GM12878 (cell line): ENCODE measurements at regions not wholly inside any gene's neighbourhood (a gene's known extent, or its start where the extent isn't known, plus 50 kb on each side); places are given as distances from the start of the nearest gene placed in this dataset.

ENCODE experiments used
- ATAC-seq: fragments of 200-7000 bp; cut with Tn5 transposase; 3 replicates; pipeline ENCODE4 v1.9.1; 2020; ENCODE audit warnings: mild to moderate bottlenecking, moderate library complexity
- BruUV-seq: library from RNA; stranded (reverse); fragments of 400-500 nt; replicated peaks from 2 replicates; lab custom pipeline; 2021; lab: Mats Ljungman, UMichigan
- CTCF ChIA-PET: fragments of 300-600 bp; sonication (Branson Sonifier 250); formaldehyde crosslinking; extraction: SDS; loops from one replicate; lab custom pipeline; 2021; ENCODE audit warnings: inconsistent platforms; lab: Yijun Ruan, JAX
- POLR2A ChIA-PET: fragments of 350-600 bp; formaldehyde crosslinking; extraction: SDS; loops from one replicate; lab custom pipeline; 2021; ENCODE audit warnings: inconsistent platforms; lab: Charles Lee
- RAD21 ChIA-PET: fragments of 300-600 bp; sonication (Branson Sonifier 250); formaldehyde crosslinking; loops from one replicate; lab custom pipeline; 2023; ENCODE audit warnings: antibody characterized with exemption; ENCODE audit not compliant: unreplicated experiment; lab: Charles Lee
- SMC1A ChIA-PET: fragments of 300-600 bp; sonication (Branson Sonifier 250); formaldehyde crosslinking; loops from one replicate; lab custom pipeline; 2023; ENCODE audit not compliant: unreplicated experiment, uncharacterized antibody; lab: Charles Lee
- DNase-seq: peaks from one replicate; pipeline ENCODE4 v3.0.0-alpha.2; 2011; ENCODE audit warnings: low read depth, low spot score
- FAIRE-seq: peaks from 3 replicates; lab custom pipeline; 2011; peaks lifted over from hg19 to GRCh38; lab: Jason Lieb, UNC
- H2AFZ ChIP-seq: 2 replicates; pipeline ENCODE4 v1.6.0; 2011; ENCODE audit warnings: low read depth, low read length, control low read depth; ENCODE audit not compliant: control insufficient read depth
- H3K27ac ChIP-seq: 2 replicates; pipeline ENCODE4 v1.5.1; 2011; ENCODE audit warnings: control low read depth; ENCODE audit not compliant: control insufficient read depth, insufficient read depth
- H3K27me3 ChIP-seq, 2 experiments: replicated peaks in 1 of 2; 2 replicates each; pipeline versions ENCODE4 v1.6.0 to v1.6.1; 2011; ENCODE audit warnings: low read length in 1 of 2; ENCODE audit not compliant: control insufficient read depth in 2 of 2, insufficient read depth in 2 of 2
- H3K36me3 ChIP-seq, 2 experiments: 2 replicates each; pipeline ENCODE4 v1.5.1; 2011; ENCODE audit warnings: low read length in 1 of 2; ENCODE audit not compliant: control insufficient read depth in 2 of 2, insufficient read depth in 2 of 2
- H3K4me1 ChIP-seq: 2 replicates; pipeline ENCODE4 v1.6.1; 2011; ENCODE audit warnings: mild to moderate bottlenecking, low read length, moderate library complexity, mixed read lengths; ENCODE audit not compliant: control insufficient read depth, insufficient read depth
- H3K4me2 ChIP-seq: 2 replicates; pipeline ENCODE4 v1.6.0; 2011; ENCODE audit warnings: control low read depth; ENCODE audit not compliant: control insufficient read depth, insufficient read depth
- H3K4me3 ChIP-seq: fragments of 200-600 bp; sonication (generic); 2 replicates; pipeline ENCODE4 v1.5.1; 2016
- H3K79me2 ChIP-seq: 2 replicates; pipeline ENCODE4 v1.6.0; 2011; ENCODE audit warnings: low read length; ENCODE audit not compliant: control insufficient read depth, insufficient read depth
- H3K9ac ChIP-seq: 2 replicates; pipeline ENCODE4 v1.8.0; 2011; ENCODE audit warnings: low read length, control low read depth, mixed read lengths; ENCODE audit not compliant: control insufficient read depth, insufficient read depth
- H3K9me3 ChIP-seq: replicated peaks from 3 replicates; pipeline ENCODE4 v1.5.1; 2011; ENCODE audit warnings: mild to moderate bottlenecking, low read length; ENCODE audit not compliant: control insufficient read depth, insufficient read depth
- H4K20me1 ChIP-seq: 2 replicates; pipeline ENCODE4 v1.6.0; 2011; ENCODE audit not compliant: control insufficient read depth, insufficient read depth
- BRCA1 ChIP-seq: IDR thresholded peaks from 2 replicates; pipeline ENCODE4 v1.6.1; 2011; ENCODE audit warnings: low read depth, low read length, improper control_type of control experiment
- CBX5 ChIP-seq: sonication (generic); IDR thresholded peaks from 2 replicates; pipeline ENCODE4 v1.6.1; 2016; ENCODE audit warnings: low read depth, moderate library complexity, mild to moderate bottlenecking, inconsistent platforms
- FOXM1 ChIP-seq: IDR thresholded peaks from 2 replicates; pipeline ENCODE4 v1.6.1; 2012; ENCODE audit warnings: low read depth, mild to moderate bottlenecking, inconsistent platforms, low read length, moderate library complexity
- HDAC2 ChIP-seq: fragments of 200-600 bp; sonication (generic); IDR thresholded peaks from 2 replicates; pipeline ENCODE4 v1.6.1; 2017
- KLF5 ChIP-seq: fragments of 450-650 bp; IDR thresholded peaks from 2 replicates; pipeline ENCODE4 v1.6.1; 2014; ENCODE audit warnings: mild to moderate bottlenecking; ENCODE audit not compliant: partially characterized antibody
- MXI1 ChIP-seq: fragments of 150-350 bp; IDR thresholded peaks from 2 replicates; pipeline ENCODE4 v1.6.1; 2011; ENCODE audit warnings: low read depth, mild to moderate bottlenecking, inconsistent platforms, low read length, improper control_type of control experiment
- RAD21 ChIP-seq: IDR thresholded peaks from 2 replicates; pipeline ENCODE4 v1.6.1; 2011; ENCODE audit warnings: mild to moderate bottlenecking, low read depth, low read length, moderate library complexity; ENCODE audit not compliant: insufficient read depth
- SP1 ChIP-seq: IDR thresholded peaks from one replicate; pipeline ENCODE4 v1.6.1; 2011; ENCODE audit warnings: low read depth, low read length
- SPI1 ChIP-seq: IDR thresholded peaks from 2 replicates; pipeline ENCODE4 v1.6.1; 2011; ENCODE audit warnings: low read depth, mild to moderate bottlenecking, low read length, moderate library complexity, borderline replicate concordance; ENCODE audit not compliant: insufficient read depth
- ZBED1 ChIP-seq: IDR thresholded peaks from 2 replicates; pipeline ENCODE4 v1.6.1; 2016; ENCODE audit warnings: borderline replicate concordance
- WGBS: methylation state at CpG from one replicate; pipeline ENCODE4 v1.1.6; 2016; ENCODE audit warnings: low lambda C conversion rate; ENCODE audit not compliant: insufficient replicate concordance, insufficient coverage; ENCODE audit errors: missing lambda C conversion rate; 5-methylcytosine and 5-hydroxymethylcytosine counted together
- in situ Hi-C: fragments of 300-500 bp; cut with MboI; formaldehyde crosslinking; loops from 9 replicates; pipeline ENCODE4 v1.14.3; 2018; ENCODE audit warnings: mixed read lengths
- intact Hi-C: fragments of 100-400 bp; cut with micrococcal nuclease; formaldehyde crosslinking; loops from one replicate; pipeline ENCODE4 v1.14.2; 2022; ENCODE audit not compliant: unreplicated experiment
- TF ChIP-seq, protein P1 (sequence below): fragments of 450-650 bp; IDR thresholded peaks from 2 replicates; pipeline ENCODE4 v1.6.1; 2017; ENCODE audit warnings: borderline replicate concordance
- TF ChIP-seq, protein P2 (sequence below): fragments of 450-650 bp; IDR thresholded peaks from 2 replicates; pipeline ENCODE4 v1.6.1; 2017; ENCODE audit warnings: low read depth, mild to moderate bottlenecking, moderate library complexity

DNA sequence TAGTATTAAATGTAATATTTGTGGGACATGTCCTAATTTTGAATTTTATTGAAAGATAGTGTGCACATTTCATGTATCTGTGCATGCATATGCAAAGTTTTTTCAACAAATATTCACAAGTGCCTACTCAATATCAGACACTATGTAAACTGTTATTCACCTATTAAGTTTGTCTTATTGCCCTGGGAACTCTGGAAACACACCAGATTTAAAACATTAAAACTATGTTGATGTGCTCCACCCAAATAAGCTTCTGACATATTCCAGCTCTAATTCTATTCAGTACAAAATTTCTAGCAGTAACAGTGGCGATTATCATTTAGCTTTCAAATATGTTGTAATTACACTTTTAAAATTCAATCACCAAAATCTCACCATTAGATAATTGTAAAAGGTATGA is 183.1 kb upstream of the TTC29 start:
- POLR2A ChIA-PET, result no interaction called here

More for the DNA sequence above, 183.1 kb upstream of the TTC29 start:
- 8% methylated on average over 1 of the region's 1 CpG for WGBS
- no peaks in the 10 kb centered on the region; a peak in 1 of 4 replicates for H3K27me3 ChIP-seq
- no peak for DNase-seq
- TF ChIP-seq SPI1, result no peak
- TF ChIP-seq MXI1, result no peak
- TF ChIP-seq CBX5, result no peak
- TF ChIP-seq, protein P1, sequence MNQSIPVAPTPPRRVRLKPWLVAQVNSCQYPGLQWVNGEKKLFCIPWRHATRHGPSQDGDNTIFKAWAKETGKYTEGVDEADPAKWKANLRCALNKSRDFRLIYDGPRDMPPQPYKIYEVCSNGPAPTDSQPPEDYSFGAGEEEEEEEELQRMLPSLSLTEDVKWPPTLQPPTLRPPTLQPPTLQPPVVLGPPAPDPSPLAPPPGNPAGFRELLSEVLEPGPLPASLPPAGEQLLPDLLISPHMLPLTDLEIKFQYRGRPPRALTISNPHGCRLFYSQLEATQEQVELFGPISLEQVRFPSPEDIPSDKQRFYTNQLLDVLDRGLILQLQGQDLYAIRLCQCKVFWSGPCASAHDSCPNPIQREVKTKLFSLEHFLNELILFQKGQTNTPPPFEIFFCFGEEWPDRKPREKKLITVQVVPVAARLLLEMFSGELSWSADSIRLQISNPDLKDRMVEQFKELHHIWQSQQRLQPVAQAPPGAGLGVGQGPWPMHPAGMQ, result no peak
- no peak for TF ChIP-seq HDAC2
- no peak for TF ChIP-seq RAD21
- TF ChIP-seq, protein P2, sequence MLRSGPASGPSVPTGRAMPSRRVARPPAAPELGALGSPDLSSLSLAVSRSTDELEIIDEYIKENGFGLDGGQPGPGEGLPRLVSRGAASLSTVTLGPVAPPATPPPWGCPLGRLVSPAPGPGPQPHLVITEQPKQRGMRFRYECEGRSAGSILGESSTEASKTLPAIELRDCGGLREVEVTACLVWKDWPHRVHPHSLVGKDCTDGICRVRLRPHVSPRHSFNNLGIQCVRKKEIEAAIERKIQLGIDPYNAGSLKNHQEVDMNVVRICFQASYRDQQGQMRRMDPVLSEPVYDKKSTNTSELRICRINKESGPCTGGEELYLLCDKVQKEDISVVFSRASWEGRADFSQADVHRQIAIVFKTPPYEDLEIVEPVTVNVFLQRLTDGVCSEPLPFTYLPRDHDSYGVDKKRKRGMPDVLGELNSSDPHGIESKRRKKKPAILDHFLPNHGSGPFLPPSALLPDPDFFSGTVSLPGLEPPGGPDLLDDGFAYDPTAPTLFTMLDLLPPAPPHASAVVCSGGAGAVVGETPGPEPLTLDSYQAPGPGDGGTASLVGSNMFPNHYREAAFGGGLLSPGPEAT, result no peak
- no peak for TF ChIP-seq BRCA1
- TF ChIP-seq ZBED1, result no peak
- TF ChIP-seq KLF5, result no peak
- TF ChIP-seq FOXM1, result no peak
- no peak for TF ChIP-seq SP1
- no peaks in the 10 kb centered on the region; the same call in 2 of the 3 replicates for H3K9me3 ChIP-seq
- H3K79me2 ChIP-seq, result no peaks in the 10 kb centered on the region
- no peaks in the 10 kb centered on the region for H4K20me1 ChIP-seq
- no peak for FAIRE-seq
- ChIA-PET SMC1A (no interaction called here), RAD21 (no interaction called here), CTCF (no interaction called here)
- BruUV-seq, result no TSS peak
- H3K4me3 ChIP-seq, result no peak overlapping the region
- in situ Hi-C loops (no loop called here), intact Hi-C loops (no loop called here)
- H2AFZ ChIP-seq, result no peak overlapping the region
- ATAC-seq, result no peak
- no peaks in the 10 kb centered on the region for H3K36me3 ChIP-seq
- no peak overlapping the region for H3K9ac ChIP-seq
- H3K27ac ChIP-seq, result no peak overlapping the region
- H3K4me2 ChIP-seq, result no peak overlapping the region
- no peaks in the 10 kb centered on the region for H3K4me1 ChIP-seq
